GM12872 (cell line): ENCODE measurements at regions not wholly inside any gene's neighbourhood (a gene's known extent, or its start where the extent isn't known, plus 50 kb on each side); places are given as distances from the start of the nearest gene placed in this dataset.

Source experiments
- CTCF ChIP-seq: IDR thresholded peaks from 3 replicates; pipeline ENCODE4 v1.5.1; 2011; ENCODE audit warnings: low read depth, mild to moderate bottlenecking, low read length, moderate library complexity; ENCODE audit not compliant: insufficient read depth

GRCh38 chr4:16952896-16953630 is 54.6 kb upstream of the LDB2 start:
- TF ChIP-seq CTCF, result no peak

- no peak for TF ChIP-seq CTCF
These were observed 54.0 kb upstream of the LDB2 start for GRCh38 chr4:16952462-16952871.
